Dendritic cell treated with granulocyte-macrophage colony-stimulating factor and Interleukin-4, amounts not matched to agents 40 ng/mL and 50 ng/mL, for 4 days (primary cell): ENCODE measurements at regions not wholly inside any gene's neighbourhood (a gene's known extent, or its start where the extent isn't known, plus 50 kb on each side); places are given as distances from the start of the nearest gene placed in this dataset.

ENCODE experiments used
- H3K27ac Mint-ChIP-seq: one replicate; pipeline ENCODE4 v1.8.0; 2022; ENCODE audit warnings: mild to moderate bottlenecking, mixed read lengths
- H3K27me3 Mint-ChIP-seq: one replicate; pipeline ENCODE4 v1.8.0; 2022; ENCODE audit warnings: mild to moderate bottlenecking, mixed read lengths
- H3K36me3 Mint-ChIP-seq: one replicate; pipeline ENCODE4 v1.8.0; 2022; ENCODE audit warnings: low read depth, mixed read lengths
- H3K4me1 Mint-ChIP-seq: one replicate; pipeline ENCODE4 v1.8.0; 2022; ENCODE audit warnings: low read depth, mixed read lengths
- H3K4me3 Mint-ChIP-seq: one replicate; pipeline ENCODE4 v1.8.0; 2022; ENCODE audit warnings: mild to moderate bottlenecking, moderate library complexity, mixed read lengths
- H3K9me3 Mint-ChIP-seq: one replicate; pipeline ENCODE4 v1.8.0; 2022; ENCODE audit warnings: mixed read lengths
- intact Hi-C: fragments of 100-400 bp; cut with micrococcal nuclease; formaldehyde crosslinking; loops from one replicate; pipeline ENCODE4 v1.15.0; 2022

GRCh38 chr5:93022211-93022610, 558.8 kb downstream of the NR2F1-AS1 start:
- Mint-ChIP-seq H3K27me3 (no peaks in the 10 kb centered on the region), H3K9me3 (no peaks in the 10 kb centered on the region), H3K4me3 (no peak overlapping the region), H3K4me1 (no peaks in the 10 kb centered on the region), H3K27ac (no peak overlapping the region), H3K36me3 (no peaks in the 10 kb centered on the region)
- intact Hi-C loops = no loop called here

GRCh38 chr5:93019896-93020295, 561.1 kb downstream of the NR2F1-AS1 start:
- Mint-ChIP-seq H3K4me3 (no peak overlapping the region), H3K27me3 (no peaks in the 10 kb centered on the region), H3K9me3 (no peaks in the 10 kb centered on the region), H3K27ac (no peak overlapping the region), H3K4me1 (no peaks in the 10 kb centered on the region), H3K36me3 (no peaks in the 10 kb centered on the region)
- intact Hi-C loops = no loop called here

- no peaks in the 10 kb centered on the region for H3K4me1 Mint-ChIP-seq
- intact Hi-C loops = no loop called here
- no peaks in the 10 kb centered on the region for H3K27me3 Mint-ChIP-seq
- no peaks in the 10 kb centered on the region for H3K36me3 Mint-ChIP-seq
- H3K9me3 Mint-ChIP-seq = no peaks in the 10 kb centered on the region
- no peak overlapping the region for H3K27ac Mint-ChIP-seq
- no peak overlapping the region for H3K4me3 Mint-ChIP-seq
These were observed 562.6 kb downstream of the NR2F1-AS1 start for GRCh38 chr5:93018461-93018860.

GRCh38 chr5:93017849-93018248, 563.2 kb downstream of the NR2F1-AS1 start:
- Mint-ChIP-seq H3K27ac (no peak overlapping the region), H3K9me3 (no peaks in the 10 kb centered on the region), H3K4me3 (no peak overlapping the region), H3K36me3 (no peaks in the 10 kb centered on the region), H3K27me3 (no peaks in the 10 kb centered on the region), H3K4me1 (no peaks in the 10 kb centered on the region)
- intact Hi-C loops = no loop called here

- no peak overlapping the region for H3K27ac Mint-ChIP-seq
- no peaks in the 10 kb centered on the region for H3K4me1 Mint-ChIP-seq
- H3K4me3 Mint-ChIP-seq = no peak overlapping the region
- no peaks in the 10 kb centered on the region for H3K9me3 Mint-ChIP-seq
- H3K27me3 Mint-ChIP-seq = no peaks in the 10 kb centered on the region
- H3K36me3 Mint-ChIP-seq = no peaks in the 10 kb centered on the region
- intact Hi-C loops = no loop called here
These were observed 563.6 kb downstream of the NR2F1-AS1 start for GRCh38 chr5:93017376-93017775.

- no peak overlapping the region for H3K4me3 Mint-ChIP-seq
- no peaks in the 10 kb centered on the region for H3K27me3 Mint-ChIP-seq
- no peaks in the 10 kb centered on the region for H3K9me3 Mint-ChIP-seq
- intact Hi-C loops = no loop called here
- H3K36me3 Mint-ChIP-seq = no peaks in the 10 kb centered on the region
- H3K27ac Mint-ChIP-seq = no peak overlapping the region
- no peaks in the 10 kb centered on the region for H3K4me1 Mint-ChIP-seq
These were observed 570.4 kb downstream of the NR2F1-AS1 start for GRCh38 chr5:93010616-93011015.

- H3K9me3 Mint-ChIP-seq = no peaks in the 10 kb centered on the region
- H3K4me1 Mint-ChIP-seq = no peaks in the 10 kb centered on the region
- no peaks in the 10 kb centered on the region for H3K27me3 Mint-ChIP-seq
- H3K27ac Mint-ChIP-seq = no peak overlapping the region
- H3K36me3 Mint-ChIP-seq = no peaks in the 10 kb centered on the region
- intact Hi-C loops = no loop called here
- no peak overlapping the region for H3K4me3 Mint-ChIP-seq
These were observed 571.0 kb downstream of the NR2F1-AS1 start for GRCh38 chr5:93010037-93010436.

- Mint-ChIP-seq H3K4me1 (no peaks in the 10 kb centered on the region), H3K36me3 (no peaks in the 10 kb centered on the region), H3K27ac (no peak overlapping the region), H3K27me3 (no peaks in the 10 kb centered on the region), H3K4me3 (no peak overlapping the region), H3K9me3 (no peaks in the 10 kb centered on the region)
- intact Hi-C loops = no loop called here
These were observed 572.4 kb downstream of the NR2F1-AS1 start for GRCh38 chr5:93008502-93009207.

GRCh38 chr5:93006915-93007314, 574.1 kb downstream of the NR2F1-AS1 start:
- no peak overlapping the region for H3K27ac Mint-ChIP-seq
- no peaks in the 10 kb centered on the region for H3K9me3 Mint-ChIP-seq
- no peaks in the 10 kb centered on the region for H3K4me1 Mint-ChIP-seq
- no peaks in the 10 kb centered on the region for H3K27me3 Mint-ChIP-seq
- H3K36me3 Mint-ChIP-seq = no peaks in the 10 kb centered on the region
- no peak overlapping the region for H3K4me3 Mint-ChIP-seq
- intact Hi-C loops = no loop called here

GRCh38 chr5:92998456-92998855, 582.6 kb downstream of the NR2F1-AS1 start:
- Mint-ChIP-seq H3K4me1 (no peaks in the 10 kb centered on the region), H3K27me3 (no peaks in the 10 kb centered on the region), H3K27ac (no peak overlapping the region), H3K36me3 (no peaks in the 10 kb centered on the region), H3K4me3 (no peak overlapping the region), H3K9me3 (peaks cover 42% of the 10 kb centered on the region)
- intact Hi-C loops = no loop called here

- no peaks in the 10 kb centered on the region for H3K36me3 Mint-ChIP-seq
- peaks cover 34% of the 10 kb centered on the region for H3K9me3 Mint-ChIP-seq
- intact Hi-C loops = no loop called here
- no peaks in the 10 kb centered on the region for H3K4me1 Mint-ChIP-seq
- no peak overlapping the region for H3K27ac Mint-ChIP-seq
- no peak overlapping the region for H3K4me3 Mint-ChIP-seq
- H3K27me3 Mint-ChIP-seq = no peaks in the 10 kb centered on the region
These were observed 586.6 kb downstream of the NR2F1-AS1 start for GRCh38 chr5:92994392-92994791.

GRCh38 chr5:92992073-92992472, 588.9 kb downstream of the NR2F1-AS1 start:
- Mint-ChIP-seq H3K4me1 (no peaks in the 10 kb centered on the region), H3K27me3 (no peaks in the 10 kb centered on the region), H3K9me3 (peaks cover 22% of the 10 kb centered on the region), H3K4me3 (no peak overlapping the region), H3K27ac (no peak overlapping the region), H3K36me3 (no peaks in the 10 kb centered on the region)
- intact Hi-C loops = no loop called here

- intact Hi-C loops = no loop called here
- no peaks in the 10 kb centered on the region for H3K27me3 Mint-ChIP-seq
- peaks cover 22% of the 10 kb centered on the region for H3K9me3 Mint-ChIP-seq
- no peak overlapping the region for H3K27ac Mint-ChIP-seq
- no peaks in the 10 kb centered on the region for H3K36me3 Mint-ChIP-seq
- no peak overlapping the region for H3K4me3 Mint-ChIP-seq
- no peaks in the 10 kb centered on the region for H3K4me1 Mint-ChIP-seq
These were observed 589.4 kb downstream of the NR2F1-AS1 start for GRCh38 chr5:92991581-92992067.

- no peaks in the 10 kb centered on the region for H3K4me1 Mint-ChIP-seq
- no peak overlapping the region for H3K27ac Mint-ChIP-seq
- no peaks in the 10 kb centered on the region for H3K27me3 Mint-ChIP-seq
- H3K9me3 Mint-ChIP-seq = peaks cover 22% of the 10 kb centered on the region
- intact Hi-C loops = no loop called here
- H3K4me3 Mint-ChIP-seq = no peak overlapping the region
- no peaks in the 10 kb centered on the region for H3K36me3 Mint-ChIP-seq
These were observed 590.2 kb downstream of the NR2F1-AS1 start for GRCh38 chr5:92990771-92991170.

GRCh38 chr5:92981001-92981400, 600.0 kb downstream of the NR2F1-AS1 start:
- H3K27ac Mint-ChIP-seq = no peak overlapping the region
- H3K9me3 Mint-ChIP-seq = peaks cover 30% of the 10 kb centered on the region
- H3K4me3 Mint-ChIP-seq = no peak overlapping the region
- no peaks in the 10 kb centered on the region for H3K4me1 Mint-ChIP-seq
- no peaks in the 10 kb centered on the region for H3K36me3 Mint-ChIP-seq
- no peaks in the 10 kb centered on the region for H3K27me3 Mint-ChIP-seq
- intact Hi-C loops = no loop called here
